HG03135 (cell line): ENCODE measurements at regions not wholly inside any gene's neighbourhood (a gene's known extent, or its start where the extent isn't known, plus 50 kb on each side); places are given as distances from the start of the nearest gene placed in this dataset.

Experiments
- ATAC-seq: cut with Tn5 transposase; IDR thresholded peaks from one replicate; pipeline ENCODE4 v1.9.1; 2021; ENCODE audit warnings: mild to moderate bottlenecking, moderate library complexity; ENCODE audit not compliant: unreplicated experiment

- no peak for ATAC-seq
Measured at GRCh38 chr11:35076201-35077100, 62.5 kb upstream of the CD44 start.

GRCh38 chr11:35077709-35078469, 61.1 kb upstream of the CD44 start:
- peak; percentile 56 for ATAC-seq

- ATAC-seq, result no peak
Measured at GRCh38 chr11:35078470-35078735, 60.6 kb upstream of the CD44 start.

- no peak for ATAC-seq
Measured at GRCh38 chr11:35079611-35080010, 59.4 kb upstream of the CD44 start.

- peak; percentile 77 for ATAC-seq
Measured at GRCh38 chr11:35082321-35083180, 56.4 kb upstream of the CD44 start.

GRCh38 chr11:35083181-35083430, 55.9 kb upstream of the CD44 start:
- ATAC-seq, result no peak

- peak; percentile 66 for ATAC-seq
Measured at GRCh38 chr11:35083431-35084238, 55.3 kb upstream of the CD44 start.

- ATAC-seq, result no peak
Measured at GRCh38 chr11:35084817-35085440, 54.0 kb upstream of the CD44 start.

- no peak for ATAC-seq
Measured at GRCh38 chr11:35085531-35086165, 53.3 kb upstream of the CD44 start.

- ATAC-seq, result no peak
Measured at GRCh38 chr11:35087648-35088047, 51.3 kb upstream of the CD44 start.

- no peak for ATAC-seq
Measured at GRCh38 chr11:35088226-35088625, 50.7 kb upstream of the CD44 start.

- no peak for ATAC-seq
Measured at GRCh38 chr11:35088676-35089075, 50.3 kb upstream of the CD44 start.
